ENCODE measurements at regions not wholly inside any gene's neighbourhood (a gene's known extent, or its start where the extent isn't known, plus 50 kb on each side); places are given as distances from the start of the nearest gene placed in this dataset.

- POLR2A ChIA-PET, result no interaction called here
- CTCF ChIA-PET, result no interaction called here
- DNase-seq (ENCODE audit: low read depth, low spot score) (no peak), ATAC-seq (no peak)
- Histone ChIP-seq H3K9me3 (ENCODE audit: control insufficient read depth in 1 of 2, insufficient read depth in 1 of 2, low read depth in 1 of 2, low read length in 2 of 2) (peaks cover 5 to 17% of the 10 kb centered on the region in 2 experiments; a peak in 2 of 4 replicates), H4K20me1 (ENCODE audit: insufficient read depth) (no peaks in the 10 kb centered on the region), H3K4me1 (ENCODE audit: control insufficient read depth in 1 of 2, insufficient read depth in 2 of 2, low read length in 2 of 2) (no peaks in the 10 kb centered on the region), H3K79me2 (ENCODE audit: insufficient read depth, low read length) (no peaks in the 10 kb centered on the region), H2AFZ (ENCODE audit: low read depth, low read length, poor library complexity, severe bottlenecking) (no peak overlapping the region), H3K27ac (ENCODE audit: low read depth, low read length) (no peak overlapping the region), H3K9ac (ENCODE audit: low read length) (no peak overlapping the region), H3K27me3 (ENCODE audit: insufficient read depth, low read length) (no peaks in the 10 kb centered on the region), H3K4me2 (ENCODE audit: low read length) (no peak overlapping the region), H3K9me2 (ENCODE audit: insufficient read depth) (no peaks in the 10 kb centered on the region), H3K4me3 (replicated peaks in 1 of 2; ENCODE audit: low read depth in 1 of 2, low read length in 2 of 2) (no peak overlapping the region), H3K36me3 (ENCODE audit: control insufficient read depth in 1 of 2, insufficient read depth in 2 of 2, low read length in 2 of 2) (no peaks in the 10 kb centered on the region)
- TF ChIP-seq CEBPB (IDR thresholded peaks at IDR 0.05; ENCODE audit: low read depth) (no peak), ZBTB33 (IDR thresholded peaks at IDR 0.05; ENCODE audit: extremely low read depth, insufficient replicate concordance, low read length) (no peak), EZH2phosphoT487 (IDR thresholded peaks at IDR 0.05; ENCODE audit: borderline replicate concordance) (no peak), SIN3A (IDR thresholded peaks at IDR 0.05; ENCODE audit: low read depth) (no peak), TCF7L2 (IDR thresholded peaks at IDR 0.05; ENCODE audit: borderline replicate concordance, extremely low read depth, insufficient read depth, insufficient read length) (no peak), ELF1 (IDR thresholded peaks at IDR 0.05; ENCODE audit: borderline replicate concordance, low read depth) (no peak), YY1 (IDR thresholded peaks at IDR 0.05; ENCODE audit: extremely low read depth, insufficient replicate concordance, low read depth, low read length) (no peak), JUND (IDR thresholded peaks at IDR 0.05) (no peak), EZH2 (IDR thresholded peaks at IDR 0.05) (no peak), RAD21 (IDR thresholded peaks at IDR 0.05; ENCODE audit: low read depth) (no peak), ZNF274 (IDR thresholded peaks at IDR 0.05; ENCODE audit: low read depth, low read length) (no peak), SRF (IDR thresholded peaks at IDR 0.05; ENCODE audit: low read depth) (no peak), EGR1 (IDR thresholded peaks at IDR 0.05; ENCODE audit: low read depth) (no peak), REST (IDR thresholded peaks at IDR 0.05; ENCODE audit: low read depth) (no peak), POLR2A (IDR thresholded peaks at IDR 0.05; ENCODE audit: borderline replicate concordance, extremely low read depth, insufficient read depth, insufficient read length) (no peak)
- no TSS peak for BruUV-seq (replicated peaks)
- RAD21 ChIA-PET (ENCODE audit: low non-redundant PET in 1 of 2, low total read pairs in 2 of 2, uncharacterized antibody in 2 of 2, unreplicated experiment in 2 of 2), result no interaction called here
- intact Hi-C loops (cut with micrococcal nuclease), result no loop called here
Observed at GRCh38 chr15:87609474-87609873, 647.1 kb downstream of the NTRK3 start.
